ENCODE measurements at regions not wholly inside any gene's neighbourhood (a gene's known extent, or its start where the extent isn't known, plus 50 kb on each side); places are given as distances from the start of the nearest gene placed in this dataset.

GRCh38 chr2:111647359-111647758 lies 236.6 kb downstream of the ANAPC1 start:
- TF ChIP-seq CTCF (IDR thresholded peaks at IDR 0.05; ENCODE audit: low read depth, low read length) (no peak), POLR2A (IDR thresholded peaks at IDR 0.05; ENCODE audit: extremely low read depth, insufficient read length) (no peak)
